ENCODE measurements at regions not wholly inside any gene's neighbourhood (a gene's known extent, or its start where the extent isn't known, plus 50 kb on each side); places are given as distances from the start of the nearest gene placed in this dataset.

- peaks cover 3% of the 10 kb centered on the region for H3K27me3 ChIP-seq (ENCODE audit: insufficient read depth, poor library complexity, severe bottlenecking)
- no peak overlapping the region for H3K4me3 ChIP-seq (replicated peaks; ENCODE audit: insufficient read depth, low read length)
- no peak for DNase-seq (ENCODE audit: low read depth in 1 of 2, low spot score in 1 of 2)
- no peak for TF ChIP-seq POLR2AphosphoS5 (IDR thresholded peaks at IDR 0.05; ENCODE audit: low read depth)
- no peak for TF ChIP-seq SPI1 (IDR thresholded peaks at IDR 0.05; ENCODE audit: borderline replicate concordance, low read depth)
- TF ChIP-seq, protein P1, sequence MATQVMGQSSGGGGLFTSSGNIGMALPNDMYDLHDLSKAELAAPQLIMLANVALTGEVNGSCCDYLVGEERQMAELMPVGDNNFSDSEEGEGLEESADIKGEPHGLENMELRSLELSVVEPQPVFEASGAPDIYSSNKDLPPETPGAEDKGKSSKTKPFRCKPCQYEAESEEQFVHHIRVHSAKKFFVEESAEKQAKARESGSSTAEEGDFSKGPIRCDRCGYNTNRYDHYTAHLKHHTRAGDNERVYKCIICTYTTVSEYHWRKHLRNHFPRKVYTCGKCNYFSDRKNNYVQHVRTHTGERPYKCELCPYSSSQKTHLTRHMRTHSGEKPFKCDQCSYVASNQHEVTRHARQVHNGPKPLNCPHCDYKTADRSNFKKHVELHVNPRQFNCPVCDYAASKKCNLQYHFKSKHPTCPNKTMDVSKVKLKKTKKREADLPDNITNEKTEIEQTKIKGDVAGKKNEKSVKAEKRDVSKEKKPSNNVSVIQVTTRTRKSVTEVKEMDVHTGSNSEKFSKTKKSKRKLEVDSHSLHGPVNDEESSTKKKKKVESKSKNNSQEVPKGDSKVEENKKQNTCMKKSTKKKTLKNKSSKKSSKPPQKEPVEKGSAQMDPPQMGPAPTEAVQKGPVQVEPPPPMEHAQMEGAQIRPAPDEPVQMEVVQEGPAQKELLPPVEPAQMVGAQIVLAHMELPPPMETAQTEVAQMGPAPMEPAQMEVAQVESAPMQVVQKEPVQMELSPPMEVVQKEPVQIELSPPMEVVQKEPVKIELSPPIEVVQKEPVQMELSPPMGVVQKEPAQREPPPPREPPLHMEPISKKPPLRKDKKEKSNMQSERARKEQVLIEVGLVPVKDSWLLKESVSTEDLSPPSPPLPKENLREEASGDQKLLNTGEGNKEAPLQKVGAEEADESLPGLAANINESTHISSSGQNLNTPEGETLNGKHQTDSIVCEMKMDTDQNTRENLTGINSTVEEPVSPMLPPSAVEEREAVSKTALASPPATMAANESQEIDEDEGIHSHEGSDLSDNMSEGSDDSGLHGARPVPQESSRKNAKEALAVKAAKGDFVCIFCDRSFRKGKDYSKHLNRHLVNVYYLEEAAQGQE (IDR thresholded peaks at IDR 0.05; ENCODE audit: insufficient replicate concordance, low read depth) = no peak
- no peak for TF ChIP-seq GABPA (IDR thresholded peaks at IDR 0.05; ENCODE audit: low read depth)
- no peak for TF ChIP-seq CTCF (IDR thresholded peaks at IDR 0.05; ENCODE audit: insufficient read depth, low read length)
- no peak overlapping the region for H3K27ac ChIP-seq (replicated peaks)
Measured at GRCh38 chr9:134561427-134562145, 80.0 kb upstream of the COL5A1 start.

GRCh38 chr9:134562146-134562849 is 79.3 kb upstream of the COL5A1 start:
- H3K27ac ChIP-seq (replicated peaks) = no peak overlapping the region

GRCh38 chr9:134563397-134563796 is 78.2 kb upstream of the COL5A1 start:
- Histone ChIP-seq H3K4me3 (replicated peaks; ENCODE audit: insufficient read depth, low read length) (no peak overlapping the region), H3K27me3 (ENCODE audit: insufficient read depth, poor library complexity, severe bottlenecking) (peaks cover 1% of the 10 kb centered on the region), H3K27ac (replicated peaks) (no peak overlapping the region)
- DNase-seq (ENCODE audit: low read depth in 1 of 2, low spot score in 1 of 2) = no peak
- TF ChIP-seq GABPA (IDR thresholded peaks at IDR 0.05; ENCODE audit: low read depth) (no peak), CTCF (IDR thresholded peaks at IDR 0.05; ENCODE audit: insufficient read depth, low read length) (no peak), SPI1 (IDR thresholded peaks at IDR 0.05; ENCODE audit: borderline replicate concordance, low read depth) (no peak)
- TF ChIP-seq, protein P1 (IDR thresholded peaks at IDR 0.05; ENCODE audit: insufficient replicate concordance, low read depth) = no peak

More at GRCh38 chr9:134562146-134562849, 79.3 kb upstream of the COL5A1 start:
- TF ChIP-seq SPI1 (IDR thresholded peaks at IDR 0.05; ENCODE audit: borderline replicate concordance, low read depth) = no peak
- no peak for TF ChIP-seq CTCF (IDR thresholded peaks at IDR 0.05; ENCODE audit: insufficient read depth, low read length)
- TF ChIP-seq, protein P1 (IDR thresholded peaks at IDR 0.05; ENCODE audit: insufficient replicate concordance, low read depth) = no peak
- TF ChIP-seq GABPA (IDR thresholded peaks at IDR 0.05; ENCODE audit: low read depth) = no peak
- TF ChIP-seq POLR2AphosphoS5 (IDR thresholded peaks at IDR 0.05; ENCODE audit: low read depth) = no peak
- DNase-seq (ENCODE audit: low read depth in 1 of 2, low spot score in 1 of 2) = no peak
- Histone ChIP-seq H3K4me3 (replicated peaks; ENCODE audit: insufficient read depth, low read length) (no peak overlapping the region), H3K27me3 (ENCODE audit: insufficient read depth, poor library complexity, severe bottlenecking) (peaks cover 3% of the 10 kb centered on the region)

Data from HL-60 (cell line).